ENCODE measurements at regions not wholly inside any gene's neighbourhood (a gene's known extent, or its start where the extent isn't known, plus 50 kb on each side); places are given as distances from the start of the nearest gene placed in this dataset.

- Histone ChIP-seq H3K9me3 (no peaks in the 10 kb centered on the region), H3K27me3 (no peaks in the 10 kb centered on the region), H3K36me3 (no peaks in the 10 kb centered on the region), H3K4me1 (peaks cover 0 to 6% (median 2%) of the 10 kb centered on the region in 4 donors), H3K4me3 (no peak overlapping the region), H3K27ac (peak overlapping the region in 3 of 4 donors; percentile 26 to 29 (median 26))
- 60 to 76% methylated on average over 4 to 6 of the region's 6 CpGs for WGBS, 2 donors (ENCODE audit: low coverage in 1 of 2)
- DNase-seq: no peak
- TF ChIP-seq EP300 (IDR thresholded peaks at IDR 0.05; ENCODE audit: low read depth) (no peak), POLR2A (IDR thresholded peaks at IDR 0.05) (no peak), POLR2AphosphoS5 (IDR thresholded peaks at IDR 0.05) (no peak), CTCF (IDR thresholded peaks at IDR 0.05) (no peak)
- intact Hi-C loops (cut with DNase I; ENCODE audit: low total_unique reads): no loop called here
- in situ Hi-C loops (cut with MboI; ENCODE audit: low pct_ligation_motif_present in 1 of 4, low pct_unique_long_range_greater_than_20kb in 1 of 4, low sequenced_read_pairs in 3 of 4): loop anchor here in 1 of 4 donors (25.0 kb wide), 1 partner anchor 229 kb away; no protein-coding TSS in a partner anchor
Measured at GRCh38 chr10:29740981-29741545, 106.3 kb upstream of the SVIL start.

GRCh38 chr10:29738341-29738740 is 103.6 kb upstream of the SVIL start:
- intact Hi-C loops (cut with DNase I; ENCODE audit: low total_unique reads): loop anchor here (5.0 to 10.0 kb wide), 2 partner anchors 66 to 119 kb away; no protein-coding TSS in a partner anchor
- TF ChIP-seq POLR2A (IDR thresholded peaks at IDR 0.05): no peak
- no peak for TF ChIP-seq EP300 (IDR thresholded peaks at IDR 0.05; ENCODE audit: low read depth)
- no peak for TF ChIP-seq POLR2AphosphoS5 (IDR thresholded peaks at IDR 0.05)
- no peak for TF ChIP-seq CTCF (IDR thresholded peaks at IDR 0.05)
- peaks cover 0 to 19% (median 9%) of the 10 kb centered on the region in 4 donors for H3K4me1 ChIP-seq
- no peaks in the 10 kb centered on the region for H3K9me3 ChIP-seq
- in situ Hi-C loops (cut with MboI; ENCODE audit: low pct_ligation_motif_present in 1 of 4, low pct_unique_long_range_greater_than_20kb in 1 of 4, low sequenced_read_pairs in 3 of 4): loop anchor here in 1 of 4 donors (25.0 kb wide), 1 partner anchor 226 kb away; no protein-coding TSS in a partner anchor
- no peaks in the 10 kb centered on the region for H3K27me3 ChIP-seq
- no peak overlapping the region for H3K27ac ChIP-seq
- WGBS, 2 donors (ENCODE audit: low coverage in 1 of 2): 80 to 93% methylated on average over 1 to 11 of the region's 11 CpGs
- H3K36me3 ChIP-seq: no peaks in the 10 kb centered on the region
- DNase-seq: no peak
- no peak overlapping the region for H3K4me3 ChIP-seq

GRCh38 chr10:29737074-29737593 is 102.4 kb upstream of the SVIL start:
- TF ChIP-seq CTCF (IDR thresholded peaks at IDR 0.05): no peak
- Histone ChIP-seq H3K4me1 (peaks cover 0 to 31% (median 10%) of the 10 kb centered on the region in 4 donors), H3K27ac (peak overlapping the region; percentile 95 to 99 (median 96)), H3K4me3 (peak overlapping the region in 3 of 4 donors; percentile 76 to 96 (median 93)), H3K9me3 (no peaks in the 10 kb centered on the region), H3K36me3 (no peaks in the 10 kb centered on the region), H3K27me3 (no peaks in the 10 kb centered on the region)
- intact Hi-C loops (cut with DNase I; ENCODE audit: low total_unique reads): loop anchor here (5.0 to 10.0 kb wide), 2 partner anchors 68 to 120 kb away; no protein-coding TSS in a partner anchor
- 17 to 26% methylated on average over 1 to 17 of the region's 27 CpGs for WGBS, 2 donors (ENCODE audit: low coverage in 1 of 2)
- DNase-seq: no peak
- in situ Hi-C loops (cut with MboI; ENCODE audit: low pct_ligation_motif_present in 1 of 4, low pct_unique_long_range_greater_than_20kb in 1 of 4, low sequenced_read_pairs in 3 of 4): loop anchor here in 1 of 4 donors (25.0 kb wide), 1 partner anchor 225 kb away; no protein-coding TSS in a partner anchor

GRCh38 chr10:29736366-29737073 is 101.7 kb upstream of the SVIL start:
- in situ Hi-C loops (cut with MboI; ENCODE audit: low pct_ligation_motif_present in 1 of 4, low pct_unique_long_range_greater_than_20kb in 1 of 4, low sequenced_read_pairs in 3 of 4): loop anchor here in 1 of 4 donors (25.0 kb wide), 1 partner anchor 224 kb away; no protein-coding TSS in a partner anchor
- peak; percentile 70 for DNase-seq
- H3K4me1 ChIP-seq: peaks cover 0 to 37% (median 11%) of the 10 kb centered on the region in 4 donors

More at GRCh38 chr10:29736366-29737073, 101.7 kb upstream of the SVIL start:
- 0 to 4% methylated on average over 9 to 51 of the region's 74 CpGs for WGBS, 2 donors (ENCODE audit: low coverage in 1 of 2)
- H3K4me3 ChIP-seq: peak overlapping the region; percentile 66 to 96 (median 84)
- no peaks in the 10 kb centered on the region for H3K27me3 ChIP-seq
- H3K9me3 ChIP-seq: no peaks in the 10 kb centered on the region
- TF ChIP-seq POLR2A (IDR thresholded peaks at IDR 0.05): peak; percentile 57
- peak; percentile 40 to 79 (median 52) for TF ChIP-seq POLR2AphosphoS5 (IDR thresholded peaks at IDR 0.05)
- TF ChIP-seq EP300 (IDR thresholded peaks at IDR 0.05; ENCODE audit: low read depth): no peak
- intact Hi-C loops (cut with DNase I; ENCODE audit: low total_unique reads): loop anchor here (5.0 to 10.0 kb wide), 2 partner anchors 68 to 121 kb away; no protein-coding TSS in a partner anchor
- H3K27ac ChIP-seq: peak overlapping the region; percentile 95 to 99 (median 96)
- no peaks in the 10 kb centered on the region for H3K36me3 ChIP-seq
